Peyer's patch (tissue), 4 donors: ENCODE measurements at regions not wholly inside any gene's neighbourhood (a gene's known extent, or its start where the extent isn't known, plus 50 kb on each side); places are given as distances from the start of the nearest gene placed in this dataset.

ENCODE experiments used
- CTCF ChIP-seq, 6 experiments: fragments of 450-650 bp in 4 of 6; fragments of 200-600 bp in 2 of 6; sonication (generic) in 1 of 6; IDR thresholded peaks; one replicate each; pipeline ENCODE4 v1.5.1; 2017 to 2019; ENCODE audit warnings: antibody characterized with exemption in 6 of 6, mild to moderate bottlenecking in 3 of 6, moderate library complexity in 1 of 6
- POLR2A ChIP-seq, 2 donors: fragments of 450-650 bp; IDR thresholded peaks; one replicate each; pipeline ENCODE4 v1.5.1; 2017; ENCODE audit warnings: antibody characterized with exemption in 2 of 2, mild to moderate bottlenecking in 2 of 2, moderate library complexity in 2 of 2

- TF ChIP-seq POLR2A (IDR thresholded peaks at IDR 0.05) (no peak), CTCF (IDR thresholded peaks at IDR 0.05) (no peak)
Measured at GRCh38 chr1:5430136-5430535, 562.1 kb downstream of the NPHP4 start.
